HG03558 (cell line): ENCODE measurements at regions not wholly inside any gene's neighbourhood (a gene's known extent, or its start where the extent isn't known, plus 50 kb on each side); places are given as distances from the start of the nearest gene placed in this dataset.
A peak's percentile ranks its signal among the peaks of the same experiment; 100 is the strongest.
"Not testable (repeated sequence)": the region's sequence is repeated elsewhere in the genome, so short reads cannot be mapped to it uniquely, and the experiment has no call there.

Source experiments
- ATAC-seq: cut with Tn5 transposase; IDR thresholded peaks from one replicate; pipeline ENCODE4 v1.9.1; 2021; ENCODE audit warnings: moderate number of reproducible peaks; ENCODE audit not compliant: unreplicated experiment; ENCODE audit errors: extremely low read depth

GRCh38 chr13:86253497-86253896, 454.3 kb upstream of the SLITRK6 start:
- not testable (repeated sequence) for ATAC-seq

GRCh38 chr13:86255820-86256219, 456.6 kb upstream of the SLITRK6 start:
- not testable (repeated sequence) for ATAC-seq

GRCh38 chr13:86269511-86269910, 470.3 kb upstream of the SLITRK6 start:
- ATAC-seq = no peak

GRCh38 chr13:86282442-86282841, 483.2 kb upstream of the SLITRK6 start:
- ATAC-seq = peak; percentile 65

- ATAC-seq = no peak
Observed at GRCh38 chr13:86283031-86283430, 483.8 kb upstream of the SLITRK6 start.

DNA sequence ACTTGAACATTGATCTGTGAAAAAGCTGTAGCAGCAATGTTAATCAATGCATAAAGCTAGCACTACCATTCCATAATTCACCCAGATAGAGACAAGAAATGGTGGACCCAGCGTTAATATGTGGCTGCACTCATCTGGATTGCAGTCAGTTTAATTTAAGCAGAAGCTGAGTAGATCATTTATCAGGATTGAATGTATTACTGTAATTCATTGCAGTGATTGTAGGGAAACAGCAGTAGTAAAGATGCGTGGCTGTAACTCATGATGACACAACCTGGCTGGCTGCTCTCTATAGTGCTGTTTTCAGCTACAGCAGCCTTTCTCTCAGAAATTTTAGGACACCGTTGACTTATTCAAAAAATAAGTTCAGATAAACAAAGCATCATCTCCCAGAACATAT, 499.5 kb upstream of the SLITRK6 start:
- no peak for ATAC-seq

- no peak for ATAC-seq
Observed at GRCh38 chr13:86299128-86299527, 499.9 kb upstream of the SLITRK6 start.

GRCh38 chr13:86309881-86310280, 510.7 kb upstream of the SLITRK6 start:
- no peak for ATAC-seq

DNA sequence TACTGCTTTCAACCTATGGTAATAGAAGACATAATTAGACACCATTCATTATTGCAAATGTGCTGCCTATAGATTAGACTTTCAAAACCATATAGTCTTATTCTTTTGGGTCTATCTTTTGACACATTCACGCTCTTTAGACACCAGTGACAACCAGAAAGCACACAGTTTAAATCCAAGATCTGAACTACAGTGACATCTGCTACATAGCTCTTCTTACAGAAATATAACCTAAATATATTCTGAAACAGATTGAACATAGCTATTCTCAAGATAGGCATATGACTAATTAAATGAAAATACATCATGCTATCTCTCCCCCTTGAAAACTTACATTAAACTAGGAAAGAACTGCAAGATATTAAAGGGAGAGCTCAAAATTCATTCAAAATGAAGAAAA, 514.2 kb upstream of the SLITRK6 start:
- no peak for ATAC-seq

GRCh38 chr13:86318450-86318849, 519.2 kb upstream of the SLITRK6 start:
- ATAC-seq = no peak

DNA sequence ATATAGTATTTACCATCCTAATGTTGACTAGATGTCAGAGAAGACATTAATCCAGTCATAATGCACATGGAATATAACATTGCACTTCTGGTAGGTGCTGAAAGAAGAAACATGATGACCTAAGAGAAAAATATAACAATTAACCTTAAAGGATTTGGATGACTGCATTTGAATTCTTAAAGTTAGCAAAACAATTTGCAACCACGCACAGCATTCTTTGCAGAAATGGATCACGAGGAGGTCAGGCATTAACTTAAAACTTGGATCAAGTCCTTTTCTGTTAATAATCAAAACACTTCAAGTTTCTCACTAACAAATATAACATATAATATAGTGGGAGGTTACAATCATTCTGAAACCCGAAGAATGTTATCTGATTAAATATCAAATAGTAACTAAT, 525.0 kb upstream of the SLITRK6 start:
- ATAC-seq = no peak

DNA sequence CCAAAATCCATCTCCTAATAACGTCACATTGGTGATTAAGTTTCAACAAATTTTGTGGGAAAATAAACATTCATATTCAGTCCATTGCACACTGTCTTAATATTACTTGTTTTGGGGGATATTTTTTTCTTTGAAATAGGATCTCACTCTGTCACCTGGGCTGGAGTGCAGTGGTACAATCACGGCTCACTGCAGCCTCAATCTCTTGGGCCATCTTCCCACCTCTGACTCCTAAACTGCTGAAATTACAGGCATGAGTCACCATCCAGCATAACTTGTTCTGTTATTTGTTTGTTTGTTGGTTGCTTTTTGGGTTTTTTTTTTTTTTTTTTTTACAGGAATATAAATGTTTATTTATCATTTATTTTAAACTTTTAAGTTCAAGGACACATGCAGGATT, 556.1 kb upstream of the SLITRK6 start:
- no peak for ATAC-seq

- no peak for ATAC-seq
Observed at GRCh38 chr13:86357106-86357505, 557.9 kb upstream of the SLITRK6 start.

DNA sequence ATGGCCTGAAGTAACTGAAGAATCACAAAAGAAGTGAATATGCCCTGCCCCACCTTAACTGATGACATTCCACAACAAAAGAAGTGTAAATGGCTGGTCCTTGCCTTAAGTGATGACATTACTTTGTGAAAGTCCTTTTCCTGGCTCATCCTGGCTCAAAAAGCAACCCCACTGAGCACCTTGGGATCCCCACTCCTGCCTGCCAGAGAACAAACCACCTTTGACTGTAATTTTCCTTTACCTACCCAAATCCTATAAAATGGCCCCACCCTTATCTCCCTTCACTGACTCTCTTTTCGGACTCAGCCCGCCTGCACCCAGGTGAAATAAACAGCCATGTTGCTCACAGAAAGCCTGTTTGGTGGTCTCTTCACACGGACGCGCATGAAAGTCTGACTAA, 564.5 kb upstream of the SLITRK6 start:
- ATAC-seq = not testable (repeated sequence)

DNA sequence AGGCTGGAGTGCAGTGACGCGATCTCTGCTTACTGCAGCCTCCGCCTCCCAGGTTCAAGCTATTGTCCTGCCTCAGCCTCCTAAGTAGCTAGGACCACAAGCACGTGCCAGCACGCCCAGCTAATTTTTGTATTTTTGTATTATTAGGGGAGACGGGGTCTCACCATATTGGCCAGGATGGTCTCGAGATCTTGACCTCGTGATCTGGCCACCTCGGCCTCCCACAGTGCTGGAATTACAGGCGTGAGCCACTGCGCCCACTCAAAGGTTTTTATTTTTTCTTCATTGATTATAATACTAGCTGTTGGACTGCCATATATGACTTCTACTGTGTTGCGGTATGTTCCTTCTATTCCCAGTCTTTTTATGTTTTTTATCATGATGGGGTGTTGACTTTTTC, 569.7 kb upstream of the SLITRK6 start:
- no peak for ATAC-seq

- ATAC-seq = no peak
Observed at GRCh38 chr13:86377451-86377850, 578.2 kb upstream of the SLITRK6 start.

GRCh38 chr13:86378628-86379027, 579.4 kb upstream of the SLITRK6 start:
- ATAC-seq = no peak

GRCh38 chr13:86383151-86383550, 583.9 kb upstream of the SLITRK6 start:
- no peak for ATAC-seq

DNA sequence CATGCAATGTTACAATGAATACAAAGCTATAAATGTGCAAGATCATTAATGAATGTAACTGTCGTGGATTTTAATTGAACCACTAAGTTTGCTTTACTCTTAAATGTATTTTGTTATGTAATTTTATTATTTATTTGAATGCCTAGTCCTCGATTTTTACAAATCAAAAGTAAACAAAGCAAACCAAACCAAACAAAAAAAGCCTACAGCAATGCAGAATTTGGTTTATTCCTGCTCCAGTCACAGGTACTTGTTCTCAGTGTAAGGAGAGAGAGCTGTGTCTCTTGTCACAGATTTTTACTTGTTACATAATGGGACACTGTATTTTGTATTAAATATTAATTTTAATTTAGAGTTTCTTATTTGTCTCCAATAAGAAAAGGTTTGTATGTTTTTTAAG, 584.3 kb upstream of the SLITRK6 start:
- ATAC-seq = no peak

DNA sequence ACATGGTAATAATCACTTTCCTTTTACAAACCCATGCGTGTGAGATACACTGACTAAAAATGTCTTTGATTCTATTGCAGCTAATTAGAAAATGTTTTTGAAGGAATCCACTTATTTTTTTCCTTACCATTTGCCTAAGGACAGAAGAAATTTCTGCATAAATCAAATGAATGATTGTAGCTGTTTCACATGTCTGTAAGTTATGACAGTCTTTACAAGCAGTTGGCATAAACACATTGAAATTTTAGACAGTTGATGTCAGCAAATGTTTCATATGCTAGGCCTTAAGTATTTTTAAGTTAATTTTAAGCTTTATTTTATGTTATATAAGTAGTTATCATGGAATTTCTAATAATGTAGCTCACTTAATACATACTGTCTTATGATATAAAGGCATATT, 598.4 kb upstream of the SLITRK6 start:
- ATAC-seq = no peak

- no peak for ATAC-seq
Observed at GRCh38 chr13:86399572-86399971, 600.4 kb upstream of the SLITRK6 start.

- no peak for ATAC-seq
Observed at GRCh38 chr13:86402500-86402899, 603.3 kb upstream of the SLITRK6 start.

GRCh38 chr13:86403181-86403580, 604.0 kb upstream of the SLITRK6 start:
- no peak for ATAC-seq
